ENCODE measurements at regions not wholly inside any gene's neighbourhood (a gene's known extent, or its start where the extent isn't known, plus 50 kb on each side); places are given as distances from the start of the nearest gene placed in this dataset.

DNA sequence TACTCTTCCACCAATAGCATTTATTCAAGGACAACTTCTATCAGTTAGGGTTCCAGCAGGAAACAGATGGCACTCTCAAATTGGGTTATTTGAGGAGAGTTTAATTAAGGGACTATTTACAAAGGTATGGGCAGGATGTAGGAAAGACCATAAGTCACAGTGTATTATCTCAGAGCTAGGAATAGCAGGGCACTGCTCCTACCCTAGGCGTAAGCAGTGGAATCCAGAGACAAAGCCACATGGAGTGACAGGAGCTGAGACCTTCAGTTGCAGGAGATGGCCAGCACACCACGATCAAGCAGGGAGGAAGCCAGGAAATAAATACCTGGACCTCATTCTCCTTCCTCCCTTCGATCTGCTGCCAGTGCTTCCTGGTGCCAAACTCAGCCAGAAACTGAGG, 274.9 kb upstream of the SLC30A5 start (continued):
- TF ChIP-seq ZNF605 (CRISPR knock-in tag; IDR thresholded peaks at IDR 0.05): no peak
- TF ChIP-seq HOXA5 (CRISPR knock-in tag; IDR thresholded peaks at IDR 0.05): no peak
- no peak for TF ChIP-seq ZNF562 (CRISPR knock-in tag; IDR thresholded peaks at IDR 0.05; ENCODE audit: borderline replicate concordance)
- no peak for TF ChIP-seq MAF1 (CRISPR knock-in tag; IDR thresholded peaks at IDR 0.05; ENCODE audit: borderline replicate concordance)
- no peak for TF ChIP-seq TOE1 (CRISPR knock-in tag; IDR thresholded peaks at IDR 0.05)

DNA sequence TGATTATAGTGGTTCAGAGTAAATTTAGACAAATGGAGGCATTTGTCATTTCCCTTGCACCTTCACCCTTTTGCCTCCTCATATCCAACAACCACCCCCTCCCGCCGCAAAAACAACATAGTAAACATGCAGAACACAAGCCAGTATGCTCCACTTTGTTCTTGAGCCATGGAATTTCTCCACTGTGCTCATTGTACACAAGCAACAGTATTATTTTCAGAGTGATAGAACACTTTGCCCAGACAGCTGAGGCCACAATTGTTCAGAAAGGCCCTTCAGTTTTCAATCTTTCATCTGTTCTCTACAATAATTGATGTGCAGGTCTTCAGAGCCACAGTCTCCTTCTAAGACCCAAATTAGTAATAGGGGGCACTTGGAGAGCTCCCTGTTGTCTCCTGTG, 272.8 kb upstream of the SLC30A5 start:
- WGBS (ENCODE audit: low lambda C conversion rate): 0% methylated on average over 2 of the region's 2 CpGs
- no peak for ATAC-seq
- BruUV-seq (replicated peaks): no TSS peak
- DNase-seq (ENCODE audit: low spot score): no peak
- TF ChIP-seq, protein P1, sequence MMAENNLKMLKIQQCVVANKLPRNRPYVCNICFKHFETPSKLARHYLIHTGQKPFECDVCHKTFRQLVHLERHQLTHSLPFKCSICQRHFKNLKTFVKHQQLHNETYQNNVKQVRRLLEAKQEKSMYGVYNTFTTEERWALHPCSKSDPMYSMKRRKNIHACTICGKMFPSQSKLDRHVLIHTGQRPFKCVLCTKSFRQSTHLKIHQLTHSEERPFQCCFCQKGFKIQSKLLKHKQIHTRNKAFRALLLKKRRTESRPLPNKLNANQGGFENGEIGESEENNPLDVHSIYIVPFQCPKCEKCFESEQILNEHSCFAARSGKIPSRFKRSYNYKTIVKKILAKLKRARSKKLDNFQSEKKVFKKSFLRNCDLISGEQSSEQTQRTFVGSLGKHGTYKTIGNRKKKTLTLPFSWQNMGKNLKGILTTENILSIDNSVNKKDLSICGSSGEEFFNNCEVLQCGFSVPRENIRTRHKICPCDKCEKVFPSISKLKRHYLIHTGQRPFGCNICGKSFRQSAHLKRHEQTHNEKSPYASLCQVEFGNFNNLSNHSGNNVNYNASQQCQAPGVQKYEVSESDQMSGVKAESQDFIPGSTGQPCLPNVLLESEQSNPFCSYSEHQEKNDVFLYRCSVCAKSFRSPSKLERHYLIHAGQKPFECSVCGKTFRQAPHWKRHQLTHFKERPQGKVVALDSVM (CRISPR knock-in tag; IDR thresholded peaks at IDR 0.05): no peak
- TF ChIP-seq RFX3 (CRISPR knock-in tag; IDR thresholded peaks at IDR 0.05) (no peak), ERF (CRISPR knock-in tag; IDR thresholded peaks at IDR 0.05) (no peak), THYN1 (CRISPR knock-in tag; IDR thresholded peaks at IDR 0.05; ENCODE audit: borderline replicate concordance, low read depth) (no peak), CHCHD3 (CRISPR knock-in tag; IDR thresholded peaks at IDR 0.05) (no peak), FOXC1 (CRISPR knock-in tag; IDR thresholded peaks at IDR 0.05; ENCODE audit: borderline replicate concordance) (no peak)
- TF ChIP-seq, protein P2, sequence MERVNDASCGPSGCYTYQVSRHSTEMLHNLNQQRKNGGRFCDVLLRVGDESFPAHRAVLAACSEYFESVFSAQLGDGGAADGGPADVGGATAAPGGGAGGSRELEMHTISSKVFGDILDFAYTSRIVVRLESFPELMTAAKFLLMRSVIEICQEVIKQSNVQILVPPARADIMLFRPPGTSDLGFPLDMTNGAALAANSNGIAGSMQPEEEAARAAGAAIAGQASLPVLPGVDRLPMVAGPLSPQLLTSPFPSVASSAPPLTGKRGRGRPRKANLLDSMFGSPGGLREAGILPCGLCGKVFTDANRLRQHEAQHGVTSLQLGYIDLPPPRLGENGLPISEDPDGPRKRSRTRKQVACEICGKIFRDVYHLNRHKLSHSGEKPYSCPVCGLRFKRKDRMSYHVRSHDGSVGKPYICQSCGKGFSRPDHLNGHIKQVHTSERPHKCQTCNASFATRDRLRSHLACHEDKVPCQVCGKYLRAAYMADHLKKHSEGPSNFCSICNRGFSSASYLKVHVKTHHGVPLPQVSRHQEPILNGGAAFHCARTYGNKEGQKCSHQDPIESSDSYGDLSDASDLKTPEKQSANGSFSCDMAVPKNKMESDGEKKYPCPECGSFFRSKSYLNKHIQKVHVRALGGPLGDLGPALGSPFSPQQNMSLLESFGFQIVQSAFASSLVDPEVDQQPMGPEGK (CRISPR knock-in tag; IDR thresholded peaks at IDR 0.05): no peak
- no peaks in the 10 kb centered on the region; the same call in 1 of the 2 replicates for H4K20me1 ChIP-seq (ENCODE audit: insufficient read depth, low read length)
- intact Hi-C loops (cut with micrococcal nuclease; ENCODE audit: unreplicated experiment) (no loop called here), in situ Hi-C loops (cut with HindIII; ENCODE audit: extremely low pct_ligation_motif_present, low pct_unique_long_range_greater_than_20kb) (no loop called here)
- no peaks in the 10 kb centered on the region for H3K9me3 ChIP-seq (ENCODE audit: low read length)
- H3K36me3 ChIP-seq (replicated peaks in 1 of 2; ENCODE audit: control insufficient read depth in 1 of 2, insufficient read depth in 2 of 2, low read length in 2 of 2): no peaks in the 10 kb centered on the region
- ChIA-PET CTCF (ENCODE audit: low intra/inter-chr PET ratio, low total read pairs) (no interaction called here), POLR2A (no interaction called here)
- H2AFZ ChIP-seq (ENCODE audit: low read length): no peak overlapping the region
- FAIRE-seq: no peak
- no peaks in the 10 kb centered on the region for H3K79me2 ChIP-seq (ENCODE audit: insufficient read depth, low read length)
- H3K9ac ChIP-seq (ENCODE audit: insufficient read depth, low read depth, low read length): no peak overlapping the region
- H3K4me2 ChIP-seq (ENCODE audit: low read depth, low read length): no peak overlapping the region
- H3K27ac ChIP-seq (ENCODE audit: extremely low read length, insufficient read depth, low read length): no peak overlapping the region
- peaks cover 13% of the 10 kb centered on the region for H3K4me1 ChIP-seq (ENCODE audit: insufficient read depth, low read length)
- H3K27me3 ChIP-seq (ENCODE audit: control insufficient read depth in 1 of 2, insufficient read depth in 2 of 2, low read length in 2 of 2): 0 out of 5 replicates have a peak, but pooled peaks cover 0 to 3% of the 10 kb centered on the region in 2 experiments
- no peak overlapping the region for H3K4me3 ChIP-seq (replicated peaks in 1 of 3; ENCODE audit: insufficient read depth in 1 of 3, low read depth in 2 of 3, low read length in 3 of 3)

Data from HepG2 (cell line).